Esophagus squamous epithelium (tissue), 5 donors: ENCODE measurements at regions not wholly inside any gene's neighbourhood (a gene's known extent, or its start where the extent isn't known, plus 50 kb on each side); places are given as distances from the start of the nearest gene placed in this dataset.

Experiments used
- DNase-seq: peaks from one replicate; lab custom pipeline; 2025; lab: John Stamatoyannopoulos, UW
- H3K27ac ChIP-seq, 4 donors: fragments of 200-600 bp; sonication (generic); one replicate each; pipeline ENCODE4 v1.5.1; 2016 to 2019; ENCODE audit warnings: mild to moderate bottlenecking in 1 of 4
- H3K27me3 ChIP-seq, 4 donors: fragments of 200-600 bp; sonication (generic); 1 replicate in 3 of 4; 2 replicates in 1 of 4; pipeline versions ENCODE4 v1.5.1 to v1.6.0; 2017 to 2021; ENCODE audit warnings: antibody characterized with exemption in 1 of 4
- H3K36me3 ChIP-seq, 3 donors: fragments of 200-600 bp; sonication (generic); one replicate each; pipeline ENCODE4 v1.5.1; 2016 to 2019
- H3K4me1 ChIP-seq, 3 donors: fragments of 200-600 bp; sonication (generic); one replicate each; pipeline ENCODE4 v1.5.1; 2017 to 2019
- H3K4me3 ChIP-seq, 4 donors: fragments of 200-600 bp; sonication (generic); 1 replicate in 3 of 4; 2 replicates in 1 of 4; pipeline ENCODE4 v1.5.1; 2016 to 2019; ENCODE audit warnings: mild to moderate bottlenecking in 2 of 4, moderate library complexity in 1 of 4
- H3K9me3 ChIP-seq, 3 donors: fragments of 200-600 bp; sonication (generic); one replicate each; pipeline ENCODE4 v1.5.1; 2016 to 2019
- CTCF ChIP-seq, 6 experiments: fragments of 450-650 bp in 4 of 6; fragments of 200-600 bp in 2 of 6; sonication (generic) in 2 of 6; IDR thresholded peaks; one replicate each; pipeline ENCODE4 v1.5.1; 2016 to 2019; ENCODE audit warnings: antibody characterized with exemption in 6 of 6, mild to moderate bottlenecking in 4 of 6, moderate library complexity in 4 of 6
- POLR2A ChIP-seq, 4 donors: fragments of 450-650 bp; IDR thresholded peaks; one replicate each; pipeline ENCODE4 v1.6.1; 2017; ENCODE audit warnings: antibody characterized with exemption in 4 of 4, mild to moderate bottlenecking in 4 of 4, moderate library complexity in 3 of 4
- WGBS, 2 donors: methylation state at CpG; one replicate each; pipeline ENCODE4 v1.1.5; 2018; 5-methylcytosine and 5-hydroxymethylcytosine counted together
- intact Hi-C: fragments of 100-400 bp; cut with DNase I; formaldehyde crosslinking; loops from one replicate; pipeline ENCODE4 v1.15.0; 2022
- donor health status: DM: yes; HTN: yes; CAD: no.

DNA sequence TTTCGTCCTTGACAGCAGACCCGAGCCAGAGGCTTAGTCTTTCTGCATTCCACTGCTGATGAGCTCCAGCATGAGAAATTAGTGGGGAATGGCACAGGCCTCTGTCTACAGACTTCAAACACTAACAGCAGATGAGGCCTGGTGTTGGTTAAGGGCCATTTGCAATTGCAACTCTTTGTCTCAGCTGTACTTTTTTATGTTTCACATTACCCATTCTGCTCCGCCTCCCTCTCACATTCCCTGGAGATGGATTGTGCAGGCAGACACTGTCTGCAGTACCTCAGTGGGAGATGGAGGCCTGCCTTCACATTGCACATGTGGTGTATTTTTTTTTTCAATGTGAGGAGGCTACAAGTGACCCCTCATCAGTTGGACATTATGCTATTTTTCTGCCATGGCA is 370.2 kb downstream of the DUSP10 start:
- TF ChIP-seq POLR2A (IDR thresholded peaks at IDR 0.05) (no peak), CTCF (IDR thresholded peaks at IDR 0.05) (no peak)
- DNase-seq = no peak
- no peaks in the 10 kb centered on the region for H3K9me3 ChIP-seq
- H3K4me1 ChIP-seq = no peaks in the 10 kb centered on the region
- intact Hi-C loops = no loop called here
- H3K27ac ChIP-seq = no peak overlapping the region
- no peaks in the 10 kb centered on the region for H3K36me3 ChIP-seq
- WGBS, 2 donors = 75 to 84% methylated on average over 3 of the region's 3 CpGs
- H3K4me3 ChIP-seq = no peak overlapping the region
- no peaks in the 10 kb centered on the region for H3K27me3 ChIP-seq

DNA sequence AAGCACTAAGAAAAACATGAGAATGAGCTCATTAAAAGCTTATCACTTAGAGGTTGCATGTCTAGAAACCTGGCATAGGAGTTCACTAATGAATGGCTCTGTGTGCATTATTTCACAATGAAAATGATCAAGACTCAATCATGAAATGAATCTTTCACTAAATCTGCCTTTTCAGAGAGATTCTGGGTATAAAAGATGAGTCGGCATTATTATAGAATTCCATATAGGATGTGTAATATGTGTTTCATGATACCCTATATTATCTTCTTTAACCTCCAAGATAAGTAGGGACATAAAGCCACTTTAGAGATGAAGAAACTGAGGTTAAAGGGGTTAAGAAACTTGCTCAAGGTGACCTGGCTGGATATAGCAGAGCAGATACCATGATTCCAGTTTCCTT is 368.1 kb downstream of the DUSP10 start:
- Histone ChIP-seq H3K4me1 (no peaks in the 10 kb centered on the region), H3K4me3 (no peak overlapping the region), H3K9me3 (no peaks in the 10 kb centered on the region), H3K27ac (no peak overlapping the region), H3K27me3 (no peaks in the 10 kb centered on the region), H3K36me3 (no peaks in the 10 kb centered on the region)
- intact Hi-C loops = no loop called here
- TF ChIP-seq CTCF (IDR thresholded peaks at IDR 0.05) = no peak
- TF ChIP-seq POLR2A (IDR thresholded peaks at IDR 0.05) = no peak
- no peak for DNase-seq
- WGBS, 2 donors = 80 to 93% methylated on average over 1 of the region's 1 CpG

DNA sequence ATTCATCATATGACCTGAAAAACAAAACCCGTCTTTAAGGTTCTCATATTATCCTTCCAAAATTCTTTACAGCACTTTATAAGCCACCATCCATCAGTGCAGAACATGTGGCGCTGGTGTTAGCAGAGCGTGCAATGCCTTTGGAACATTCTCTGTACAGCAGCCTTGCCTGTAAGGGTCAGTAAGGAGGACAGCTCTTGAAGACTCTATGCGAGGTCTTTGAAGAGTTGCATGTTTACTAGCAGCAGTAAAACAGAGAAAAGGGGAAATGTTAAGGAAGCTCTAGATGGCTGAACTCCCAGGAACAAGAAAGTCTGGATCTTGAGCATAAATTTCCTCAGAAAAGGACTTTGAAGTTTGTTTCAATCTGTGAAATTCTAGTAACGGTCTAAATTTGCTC is 365.6 kb downstream of the DUSP10 start:
- no peaks in the 10 kb centered on the region for H3K9me3 ChIP-seq
- WGBS, 2 donors = 69 to 81% methylated on average over 5 of the region's 5 CpGs
- H3K4me3 ChIP-seq = no peak overlapping the region
- H3K36me3 ChIP-seq = no peaks in the 10 kb centered on the region
- no peaks in the 10 kb centered on the region for H3K27me3 ChIP-seq
- intact Hi-C loops = no loop called here
- H3K4me1 ChIP-seq = no peaks in the 10 kb centered on the region
- no peak for DNase-seq
- no peak overlapping the region for H3K27ac ChIP-seq
- no peak for TF ChIP-seq CTCF (IDR thresholded peaks at IDR 0.05)
- no peak for TF ChIP-seq POLR2A (IDR thresholded peaks at IDR 0.05)

- Histone ChIP-seq H3K4me3 (no peak overlapping the region), H3K27me3 (no peaks in the 10 kb centered on the region), H3K36me3 (no peaks in the 10 kb centered on the region), H3K9me3 (no peaks in the 10 kb centered on the region), H3K27ac (no peak overlapping the region), H3K4me1 (no peaks in the 10 kb centered on the region)
- intact Hi-C loops = no loop called here
- WGBS, 2 donors = 32 to 41% methylated on average over 3 of the region's 3 CpGs
- DNase-seq = no peak
- TF ChIP-seq CTCF (IDR thresholded peaks at IDR 0.05) (no peak), POLR2A (IDR thresholded peaks at IDR 0.05) (no peak)
Observed at GRCh38 chr1:221381910-221382623, 359.8 kb downstream of the DUSP10 start.

GRCh38 chr1:221392453-221392852 is 349.4 kb downstream of the DUSP10 start:
- DNase-seq = no peak
- H3K36me3 ChIP-seq = no peaks in the 10 kb centered on the region
- H3K4me1 ChIP-seq = peaks cover 0 to 27% (median 15%) of the 10 kb centered on the region in 3 donors
- TF ChIP-seq CTCF (IDR thresholded peaks at IDR 0.05) (no peak), POLR2A (IDR thresholded peaks at IDR 0.05) (no peak)
- intact Hi-C loops = no loop called here
- peaks cover 0 to 7% (median 0%) of the 10 kb centered on the region in 3 donors for H3K9me3 ChIP-seq
- WGBS, 2 donors = 9 to 38% methylated on average over 1 of the region's 1 CpG
- peak overlapping the region in 2 of 4 donors; percentile 36 to 42 for H3K27ac ChIP-seq
- no peaks in the 10 kb centered on the region for H3K27me3 ChIP-seq
- no peak overlapping the region for H3K4me3 ChIP-seq
